ENCODE measurements at regions not wholly inside any gene's neighbourhood (a gene's known extent, or its start where the extent isn't known, plus 50 kb on each side); places are given as distances from the start of the nearest gene placed in this dataset.

- TF ChIP-seq EZH2 (IDR thresholded peaks at IDR 0.05; ENCODE audit: low read depth, unreplicated experiment) (no peak), EZH2phosphoT487 (IDR thresholded peaks at IDR 0.05; ENCODE audit: unreplicated experiment) (no peak), POLR2AphosphoS5 (IDR thresholded peaks at IDR 0.05; ENCODE audit: low read depth) (no peak), CTCF (conservative IDR thresholded peaks at IDR 0.05; ENCODE audit: low read depth in 2 of 2) (no peak)
Observed at GRCh38 chr2:204023088-204023487, 86.5 kb downstream of the ICOS start.

Measured in GM23338 (cell line).